Nucleus accumbens (tissue), 56 donors: ENCODE measurements at regions not wholly inside any gene's neighbourhood (a gene's known extent, or its start where the extent isn't known, plus 50 kb on each side); places are given as distances from the start of the nearest gene placed in this dataset.
"Not testable (repeated sequence)": the region's sequence is repeated elsewhere in the genome, so short reads cannot be mapped to it uniquely, and the experiment has no call there.

ENCODE experiments used
- DNase-seq, 56 donors: peaks; one replicate each; lab custom pipeline; 2025; lab: John Stamatoyannopoulos, UW

DNA sequence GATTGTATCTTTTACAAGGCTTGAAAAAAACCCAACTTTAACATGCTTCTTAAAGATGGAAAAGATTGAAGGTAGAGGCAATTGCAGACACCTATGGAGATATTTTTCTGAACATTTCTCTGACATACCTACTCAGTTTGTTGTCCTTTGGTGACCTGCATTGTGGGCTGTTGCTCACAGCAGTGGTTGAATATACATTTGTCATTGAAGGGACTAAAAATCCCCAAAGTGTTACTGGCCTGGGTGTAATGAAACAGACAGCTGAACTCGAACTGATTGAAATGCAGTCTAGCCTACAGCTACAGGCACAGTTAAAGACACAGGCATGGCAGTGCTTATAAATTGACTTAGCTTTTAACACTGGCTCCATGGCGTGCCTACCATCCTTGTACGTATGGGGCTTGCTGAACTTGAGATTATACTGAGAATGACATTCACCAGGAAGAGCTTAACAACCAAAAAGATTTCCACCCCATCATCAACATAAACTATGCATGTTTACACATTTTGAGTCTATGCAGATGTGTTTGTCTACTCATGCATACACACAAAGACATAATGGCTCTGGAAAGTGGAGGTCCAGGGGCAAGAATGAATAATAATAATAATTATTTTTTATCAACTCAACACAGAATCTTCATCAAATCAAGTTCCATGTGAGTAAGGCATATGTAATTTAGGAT, 83.2 kb upstream of the NOX3 start:
- no peak for DNase-seq

DNA sequence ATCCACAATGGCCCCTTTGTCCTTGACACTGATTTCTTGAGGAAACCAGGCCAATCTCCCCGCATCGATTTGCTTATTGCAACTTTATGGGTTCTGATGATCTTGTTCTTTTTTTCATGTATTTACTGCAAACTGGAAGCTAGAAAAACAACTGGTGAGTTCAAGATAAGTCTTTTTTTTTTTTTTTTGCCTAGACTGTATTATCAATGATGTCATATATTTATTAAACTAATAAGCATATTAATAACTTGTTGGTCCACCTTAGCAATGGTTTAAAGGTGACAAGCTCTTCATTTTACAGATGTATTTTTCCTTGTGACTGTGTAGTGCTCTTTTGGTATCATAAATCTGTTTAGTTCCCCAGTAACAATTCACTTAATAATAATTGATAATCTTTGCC, 79.0 kb upstream of the NOX3 start:
- DNase-seq = no peak

DNA sequence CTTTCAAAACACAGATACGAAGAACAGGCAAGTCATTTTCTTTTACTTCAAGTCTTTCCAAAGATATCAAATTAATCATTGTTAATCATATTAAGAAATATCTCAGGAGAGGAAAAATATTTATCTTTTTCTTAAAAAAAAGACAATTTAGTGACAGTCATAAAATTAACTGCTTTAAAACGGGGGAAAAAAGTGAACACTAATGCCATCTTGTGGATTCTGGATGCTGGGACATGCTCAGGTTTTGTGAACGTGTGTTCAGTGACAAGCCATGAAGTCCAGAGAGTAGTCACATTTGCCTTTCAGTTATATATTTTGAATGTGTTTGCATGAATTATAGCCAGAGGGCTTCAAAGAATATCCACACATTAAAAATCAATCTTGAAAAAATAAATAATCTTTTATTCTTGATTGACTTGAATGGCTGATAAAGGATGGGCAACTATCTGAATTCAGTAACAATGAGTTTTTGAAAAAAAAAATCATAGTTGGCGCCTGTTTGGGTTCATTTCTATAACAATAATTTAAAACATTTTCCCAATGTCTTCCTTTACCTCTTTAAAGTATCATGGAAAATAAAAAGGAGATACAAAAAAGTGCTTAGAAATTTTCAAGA, 74.7 kb upstream of the NOX3 start:
- DNase-seq = peak in 2 of 56 donors; percentile 0 to 1

DNA sequence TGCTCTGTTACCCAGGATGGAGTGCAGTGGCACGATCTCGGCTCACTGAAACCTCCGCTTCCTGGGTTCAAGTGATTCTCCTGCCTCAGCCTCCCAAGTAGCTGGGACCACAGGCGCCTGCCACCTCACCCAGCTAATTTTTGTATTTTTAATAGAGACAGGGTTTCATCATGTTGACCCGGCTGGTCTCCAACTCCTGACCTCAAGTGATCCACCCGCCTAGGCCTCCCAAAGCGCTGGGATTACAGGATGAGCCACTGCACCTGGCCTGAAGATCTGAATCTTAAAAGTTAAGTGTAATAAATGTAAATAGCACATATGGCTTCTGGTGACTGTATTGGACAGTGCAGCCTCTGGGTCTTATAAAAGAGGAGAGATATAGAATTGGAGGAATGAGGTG, 74.2 kb upstream of the NOX3 start:
- DNase-seq = not testable (repeated sequence)

DNA sequence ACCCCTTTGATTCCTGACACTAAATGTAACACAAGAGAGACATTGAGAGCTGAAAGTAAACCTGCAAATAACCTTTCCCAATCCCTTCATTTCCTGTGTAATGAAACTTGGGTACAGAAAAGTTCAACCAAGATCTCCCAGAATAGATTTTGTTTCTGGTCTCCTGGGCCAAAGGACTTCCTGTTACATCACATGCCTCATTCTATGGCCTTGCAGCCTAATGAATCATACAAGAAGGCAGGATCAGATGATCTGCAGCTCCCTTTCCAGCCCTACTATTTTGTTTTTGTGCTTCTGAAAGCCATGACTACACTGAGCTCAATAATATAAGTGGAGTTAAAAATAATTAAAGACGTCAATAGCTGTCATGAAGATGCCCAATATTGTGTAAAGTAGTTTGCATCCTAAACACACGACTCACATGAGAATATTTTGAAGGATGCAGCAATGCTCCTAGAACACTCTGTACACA, 73.4 kb upstream of the NOX3 start:
- no peak for DNase-seq

DNA sequence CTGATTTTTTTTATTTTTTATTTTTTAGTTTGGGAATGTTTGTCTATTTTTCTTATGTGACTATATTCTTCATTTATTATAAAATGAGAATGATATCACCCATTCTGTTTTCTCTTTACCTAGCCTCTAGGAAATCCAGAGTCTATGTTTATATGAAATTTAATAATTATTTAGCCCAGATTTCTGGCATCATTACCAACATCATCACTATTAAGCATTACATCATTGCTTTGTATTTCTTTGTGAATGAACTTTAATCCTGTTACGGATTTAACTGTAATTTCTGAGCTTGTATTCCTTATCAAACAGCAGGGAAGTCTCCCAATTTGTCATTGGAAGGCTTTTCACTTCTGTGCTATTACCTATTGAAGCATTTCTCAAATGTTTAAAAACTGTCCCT, 72.7 kb upstream of the NOX3 start:
- DNase-seq = no peak

DNA sequence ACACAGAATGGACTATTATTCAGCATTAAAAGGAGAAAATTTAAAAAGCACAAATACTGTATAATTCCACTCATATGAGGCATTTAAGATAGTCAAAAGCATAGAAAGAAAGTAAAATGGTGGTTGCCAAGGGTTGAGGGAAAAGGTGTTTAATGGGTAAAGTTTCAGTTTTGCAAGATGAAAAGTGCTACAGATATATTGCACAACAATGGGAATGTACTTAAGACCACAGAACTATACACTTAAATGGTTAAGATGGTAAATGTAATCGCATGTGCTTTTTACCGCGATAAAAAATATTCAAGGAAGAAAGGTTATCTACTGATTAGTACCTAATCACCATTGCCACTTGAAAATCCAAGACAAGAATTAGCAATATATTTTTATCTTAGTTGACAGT, 71.8 kb upstream of the NOX3 start:
- DNase-seq = no peak

DNA sequence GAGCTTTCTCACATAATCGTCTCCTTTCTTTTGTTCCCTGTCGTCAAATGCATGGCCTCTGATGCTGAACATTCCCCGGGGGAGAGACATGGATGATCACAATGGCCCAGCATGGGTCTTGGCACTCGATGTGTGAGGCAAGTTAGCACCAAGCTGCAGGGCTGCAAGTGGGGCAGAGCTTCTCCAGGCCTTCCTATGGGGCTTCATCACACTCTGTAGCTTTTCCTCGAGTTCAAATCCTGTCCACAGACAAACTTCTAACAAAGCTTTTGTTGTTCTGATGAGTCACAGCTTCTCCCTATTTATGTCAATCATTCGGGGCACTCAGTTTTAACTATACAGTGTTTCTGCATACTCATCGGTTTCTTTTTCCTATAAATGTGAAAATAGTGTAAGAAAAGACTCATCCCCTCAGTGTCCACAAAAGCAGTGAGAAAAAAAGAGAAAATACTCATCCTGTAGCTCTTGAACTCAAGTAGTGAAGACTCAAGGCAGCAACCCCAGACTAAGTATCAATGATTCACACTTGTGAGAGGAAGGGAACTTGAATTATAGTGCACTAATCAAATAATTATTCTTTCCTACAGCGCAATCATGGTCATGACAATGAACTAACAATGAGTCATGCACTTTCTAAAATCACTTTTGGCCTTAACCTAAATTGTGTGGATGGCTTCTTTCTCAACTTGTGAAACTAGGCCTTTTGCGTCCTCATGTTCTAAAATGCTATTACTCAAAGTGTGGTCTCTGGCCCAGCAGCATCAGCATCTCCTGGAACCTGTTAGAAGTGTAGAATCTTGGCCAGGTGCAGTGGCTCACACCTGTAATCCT, 68.4 kb upstream of the NOX3 start:
- peak in 1 of 56 donors; percentile 1 for DNase-seq

DNA sequence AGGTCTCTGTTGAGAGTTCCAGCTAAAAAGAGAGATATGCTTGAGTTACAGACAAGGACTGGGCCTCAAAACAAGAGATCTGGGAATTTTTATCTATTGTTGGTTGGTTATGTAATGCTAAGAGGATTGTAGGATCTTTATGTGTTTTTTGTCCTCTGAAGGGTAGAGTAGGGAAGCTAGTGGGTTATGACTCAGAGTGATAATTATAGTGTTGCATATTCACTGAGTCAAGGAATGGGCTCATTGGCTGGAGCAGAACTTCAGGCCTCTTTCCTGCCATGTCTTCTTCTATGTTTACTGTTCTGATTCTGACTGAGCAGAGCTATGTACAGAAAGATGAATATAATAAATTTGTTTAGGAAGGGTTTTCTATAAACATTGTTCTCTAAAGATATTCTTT, 66.1 kb upstream of the NOX3 start:
- no peak for DNase-seq

DNA sequence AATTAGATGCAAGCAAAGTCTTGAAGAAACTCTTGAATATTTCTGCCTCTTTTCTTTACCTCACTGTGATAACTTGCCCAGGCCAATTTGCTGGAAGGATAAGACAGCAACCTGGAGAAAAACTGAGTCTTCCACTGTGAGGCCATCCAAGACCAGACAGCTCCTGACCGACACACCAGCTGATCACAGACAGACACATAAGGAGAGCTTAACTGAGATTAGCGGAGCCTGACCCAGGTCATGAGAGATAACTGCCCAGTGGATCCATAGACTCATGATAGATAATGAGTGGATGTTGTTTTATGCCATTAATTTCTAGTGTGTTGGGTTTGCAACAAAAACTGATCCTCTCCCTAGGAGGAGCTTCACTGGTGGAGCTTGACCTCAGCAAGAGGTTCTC, 64.4 kb upstream of the NOX3 start:
- DNase-seq = no peak

DNA sequence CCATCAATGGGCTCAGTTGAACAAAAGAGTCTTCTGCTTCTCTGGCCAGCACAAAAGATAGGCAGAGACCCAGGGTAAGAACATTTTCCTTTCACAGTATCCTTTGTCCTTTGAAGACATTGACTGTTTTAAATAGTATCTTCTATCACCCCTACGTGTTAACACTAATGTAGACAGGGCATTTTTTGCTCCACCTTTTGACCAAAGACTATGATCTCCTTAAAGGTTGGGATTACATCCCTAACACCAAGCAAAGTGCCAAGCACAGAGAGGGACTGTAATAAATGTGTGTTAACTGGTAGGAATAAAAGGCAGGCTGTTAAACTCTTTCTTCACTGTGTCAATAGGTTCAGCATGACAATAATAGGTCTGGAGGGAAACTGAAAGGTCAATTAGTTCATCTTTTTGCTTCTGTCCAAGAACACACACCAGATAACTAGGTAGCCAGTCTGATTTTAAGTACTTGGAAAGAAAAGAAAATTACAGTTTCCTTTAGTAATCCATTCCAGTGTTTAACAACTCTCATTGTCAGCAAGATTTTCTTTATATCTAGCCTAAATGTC, 63.6 kb upstream of the NOX3 start:
- no peak for DNase-seq

DNA sequence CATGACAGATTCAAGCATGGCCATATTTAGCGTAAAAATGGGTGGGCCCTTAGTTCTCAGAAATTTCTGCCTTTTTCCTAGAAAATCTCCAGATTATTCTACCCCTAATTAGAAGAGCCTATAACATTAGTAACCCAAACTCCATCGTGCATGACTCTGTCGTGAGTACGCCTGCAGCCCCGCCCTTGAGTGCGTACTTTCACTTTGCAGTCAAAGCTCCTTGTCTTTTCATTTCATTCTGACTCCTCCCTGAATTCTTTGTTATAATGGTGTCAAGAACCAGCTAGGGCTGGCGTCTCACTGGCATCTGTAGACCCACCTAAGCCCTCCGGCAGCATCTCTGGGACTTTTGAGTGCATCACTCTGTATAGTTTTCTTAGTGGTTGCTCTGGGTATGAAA, 61.7 kb upstream of the NOX3 start:
- DNase-seq = no peak

DNA sequence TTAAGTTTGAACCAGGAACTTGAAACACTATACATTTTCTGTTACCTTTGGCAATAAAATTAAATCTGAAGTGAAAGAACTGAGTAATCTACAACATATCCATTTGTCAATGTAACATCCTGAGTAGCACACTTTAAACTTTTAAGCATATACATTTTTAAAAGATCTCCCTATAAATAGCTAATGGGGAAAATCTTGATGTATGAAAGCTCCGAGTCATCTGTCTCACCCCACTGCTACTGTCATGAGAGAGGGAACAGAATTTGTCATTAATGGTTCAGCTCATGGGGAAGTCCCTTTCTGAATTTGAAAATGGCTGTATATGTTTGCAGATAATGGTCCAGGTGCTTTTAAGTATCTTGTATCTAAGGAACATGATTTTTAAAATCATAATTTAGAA, 55.2 kb upstream of the NOX3 start:
- DNase-seq = no peak

DNA sequence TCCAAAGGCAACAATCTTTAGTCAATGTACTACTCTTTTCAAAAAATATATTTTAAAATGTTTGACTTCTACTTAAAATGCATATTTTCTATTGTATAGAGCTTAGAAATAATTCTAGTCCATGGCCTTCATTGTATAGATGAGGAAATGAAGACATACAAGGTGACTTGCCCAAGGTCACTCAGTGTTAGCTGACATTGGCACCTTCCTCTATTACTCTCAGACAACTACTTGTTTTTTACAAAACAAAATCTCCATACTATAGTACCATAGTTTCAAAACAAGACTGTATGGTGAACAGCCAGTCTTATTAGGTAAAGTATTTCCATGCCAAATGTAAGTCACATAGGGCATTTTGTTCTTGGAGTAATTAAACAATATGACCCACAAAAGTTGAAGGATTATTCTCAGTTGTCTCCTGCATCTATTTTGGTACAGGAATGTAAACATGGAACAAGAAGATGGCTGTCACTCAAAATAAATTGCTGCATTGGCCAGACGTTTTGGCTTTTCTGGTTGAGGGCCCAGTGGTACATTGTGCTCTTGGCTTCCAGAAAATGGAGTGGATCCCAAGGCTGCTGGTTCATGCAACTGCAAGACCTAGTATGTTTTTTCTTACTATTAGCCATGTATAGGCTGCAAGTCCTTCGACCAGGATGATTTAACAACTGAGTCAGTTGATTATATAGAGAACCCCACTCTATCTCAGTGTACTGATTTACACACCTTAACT, 54.3 kb upstream of the NOX3 start:
- DNase-seq = no peak

DNA sequence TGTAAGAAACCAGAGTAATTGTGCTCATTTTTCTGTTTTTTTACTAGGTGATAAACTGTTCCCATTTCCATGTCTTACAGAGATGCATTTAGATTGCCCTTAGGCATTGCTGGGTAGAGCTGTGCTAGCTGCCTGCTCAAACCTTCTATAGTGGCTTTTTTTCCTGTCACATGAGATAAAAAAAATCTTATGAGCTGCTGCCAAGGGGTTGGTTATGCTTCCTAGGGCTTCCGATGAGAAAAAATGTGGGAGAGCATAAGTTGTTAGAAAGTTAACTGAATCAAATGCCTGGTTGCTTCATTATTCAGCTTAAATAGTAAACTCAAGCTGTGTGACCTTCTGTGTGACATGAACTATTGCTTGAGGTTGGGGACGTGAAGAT, 50.0 kb upstream of the NOX3 start:
- DNase-seq = no peak
